HG02642 (cell line): ENCODE measurements at regions not wholly inside any gene's neighbourhood (a gene's known extent, or its start where the extent isn't known, plus 50 kb on each side); places are given as distances from the start of the nearest gene placed in this dataset.
"Not testable (repeated sequence)": the region's sequence is repeated elsewhere in the genome, so short reads cannot be mapped to it uniquely, and the experiment has no call there.

ENCODE experiments used
- ATAC-seq: cut with Tn5 transposase; IDR thresholded peaks from one replicate; pipeline ENCODE4 v1.9.1; 2021; ENCODE audit warnings: mild to moderate bottlenecking; ENCODE audit not compliant: unreplicated experiment, poor library complexity

- ATAC-seq = not testable (repeated sequence)
Observed at GRCh38 chr10:33468006-33468405, 133.5 kb upstream of the NRP1 start.

GRCh38 chr10:33465747-33466146, 131.3 kb upstream of the NRP1 start:
- ATAC-seq = no peak

GRCh38 chr10:33463011-33463410, 128.5 kb upstream of the NRP1 start:
- ATAC-seq = no peak

GRCh38 chr10:33461295-33461640, 126.8 kb upstream of the NRP1 start:
- no peak for ATAC-seq

GRCh38 chr10:33460505-33461294, 126.2 kb upstream of the NRP1 start:
- ATAC-seq = no peak

- no peak for ATAC-seq
Observed at GRCh38 chr10:33459602-33460001, 125.1 kb upstream of the NRP1 start.

- ATAC-seq = no peak
Observed at GRCh38 chr10:33455029-33455428, 120.6 kb upstream of the NRP1 start.

GRCh38 chr10:33454554-33454953, 120.1 kb upstream of the NRP1 start:
- no peak for ATAC-seq

GRCh38 chr10:33453081-33454025, 118.9 kb upstream of the NRP1 start:
- ATAC-seq = no peak

GRCh38 chr10:33448421-33449140, 114.1 kb upstream of the NRP1 start:
- no peak for ATAC-seq

GRCh38 chr10:33441561-33441960, 107.1 kb upstream of the NRP1 start:
- ATAC-seq = no peak

- ATAC-seq = no peak
Observed at GRCh38 chr10:33434933-33435332, 100.5 kb upstream of the NRP1 start.

- no peak for ATAC-seq
Observed at GRCh38 chr10:33428682-33429081, 94.2 kb upstream of the NRP1 start.

- no peak for ATAC-seq
Observed at GRCh38 chr10:33423154-33423529, 88.7 kb upstream of the NRP1 start.

GRCh38 chr10:33422471-33423153, 88.1 kb upstream of the NRP1 start:
- no peak for ATAC-seq

GRCh38 chr10:33421789-33422462, 87.5 kb upstream of the NRP1 start:
- no peak for ATAC-seq

- no peak for ATAC-seq
Observed at GRCh38 chr10:33419311-33419710, 84.8 kb upstream of the NRP1 start.

GRCh38 chr10:33418301-33418700, 83.8 kb upstream of the NRP1 start:
- no peak for ATAC-seq

- ATAC-seq = no peak
Observed at GRCh38 chr10:33416691-33417090, 82.2 kb upstream of the NRP1 start.

GRCh38 chr10:33416209-33416608, 81.7 kb upstream of the NRP1 start:
- ATAC-seq = no peak
